IgD-negative memory B cell (primary cell): ENCODE measurements at regions not wholly inside any gene's neighbourhood (a gene's known extent, or its start where the extent isn't known, plus 50 kb on each side); places are given as distances from the start of the nearest gene placed in this dataset.

ENCODE experiments used
- H3K27ac Mint-ChIP-seq, 3 donors: one replicate each; pipeline ENCODE4 v1.8.0; 2020 to 2022; ENCODE audit warnings: mild to moderate bottlenecking in 3 of 3, mixed read lengths in 3 of 3, moderate library complexity in 1 of 3
- H3K27me3 Mint-ChIP-seq: one replicate; pipeline ENCODE4 v1.8.0; 2021; ENCODE audit warnings: mixed read lengths
- H3K36me3 Mint-ChIP-seq: one replicate; pipeline ENCODE4 v1.8.0; 2020; ENCODE audit warnings: mild to moderate bottlenecking, mixed read lengths
- H3K4me1 Mint-ChIP-seq, 3 donors: one replicate each; pipeline ENCODE4 v1.8.0; 2020 to 2022; ENCODE audit warnings: mixed read lengths in 3 of 3, mild to moderate bottlenecking in 1 of 3
- H3K4me3 Mint-ChIP-seq, 4 donors: one replicate each; pipeline ENCODE4 v1.8.0; 2020 to 2022; ENCODE audit warnings: mild to moderate bottlenecking in 4 of 4, mixed read lengths in 4 of 4, moderate library complexity in 3 of 4
- H3K9me3 Mint-ChIP-seq, 3 donors: one replicate each; pipeline ENCODE4 v1.8.0; 2020 to 2021; ENCODE audit warnings: mixed read lengths in 3 of 3, mild to moderate bottlenecking in 1 of 3

GRCh38 chr12:25058012-25058411 lies 109.1 kb upstream of the BCAT1 start:
- Mint-ChIP-seq H3K4me3 (peak overlapping the region; percentile 28 to 95 (median 92)), H3K9me3 (no peaks in the 10 kb centered on the region), H3K4me1 (peaks cover 54 to 63% (median 55%) of the 10 kb centered on the region in 3 donors), H3K27ac (peak overlapping the region in 2 of 3 donors; percentile 34 to 45), H3K36me3 (peaks cover 6% of the 10 kb centered on the region), H3K27me3 (no peaks in the 10 kb centered on the region)

GRCh38 chr12:25056486-25057130 lies 107.7 kb upstream of the BCAT1 start:
- Mint-ChIP-seq H3K27me3 (no peaks in the 10 kb centered on the region), H3K4me3 (peak overlapping the region; percentile 84 to 96 (median 94)), H3K4me1 (peaks cover 44 to 52% (median 44%) of the 10 kb centered on the region in 3 donors), H3K9me3 (no peaks in the 10 kb centered on the region), H3K27ac (peak overlapping the region in 2 of 3 donors; percentile 53 to 74), H3K36me3 (peaks cover 3% of the 10 kb centered on the region)

GRCh38 chr12:25056011-25056410 lies 107.1 kb upstream of the BCAT1 start:
- H3K27me3 Mint-ChIP-seq: no peaks in the 10 kb centered on the region
- H3K9me3 Mint-ChIP-seq: no peaks in the 10 kb centered on the region
- H3K4me1 Mint-ChIP-seq: peaks cover 47 to 54% (median 48%) of the 10 kb centered on the region in 3 donors

GRCh38 chr12:25054783-25055144 lies 105.9 kb upstream of the BCAT1 start:
- peaks cover 42 to 50% (median 46%) of the 10 kb centered on the region in 3 donors for H3K4me1 Mint-ChIP-seq

More at GRCh38 chr12:25056011-25056410, 107.1 kb upstream of the BCAT1 start:
- Mint-ChIP-seq H3K4me3 (peak overlapping the region; percentile 84 to 96 (median 94)), H3K36me3 (peaks cover 3% of the 10 kb centered on the region), H3K27ac (peak overlapping the region; percentile 15 to 55 (median 53))

DNA sequence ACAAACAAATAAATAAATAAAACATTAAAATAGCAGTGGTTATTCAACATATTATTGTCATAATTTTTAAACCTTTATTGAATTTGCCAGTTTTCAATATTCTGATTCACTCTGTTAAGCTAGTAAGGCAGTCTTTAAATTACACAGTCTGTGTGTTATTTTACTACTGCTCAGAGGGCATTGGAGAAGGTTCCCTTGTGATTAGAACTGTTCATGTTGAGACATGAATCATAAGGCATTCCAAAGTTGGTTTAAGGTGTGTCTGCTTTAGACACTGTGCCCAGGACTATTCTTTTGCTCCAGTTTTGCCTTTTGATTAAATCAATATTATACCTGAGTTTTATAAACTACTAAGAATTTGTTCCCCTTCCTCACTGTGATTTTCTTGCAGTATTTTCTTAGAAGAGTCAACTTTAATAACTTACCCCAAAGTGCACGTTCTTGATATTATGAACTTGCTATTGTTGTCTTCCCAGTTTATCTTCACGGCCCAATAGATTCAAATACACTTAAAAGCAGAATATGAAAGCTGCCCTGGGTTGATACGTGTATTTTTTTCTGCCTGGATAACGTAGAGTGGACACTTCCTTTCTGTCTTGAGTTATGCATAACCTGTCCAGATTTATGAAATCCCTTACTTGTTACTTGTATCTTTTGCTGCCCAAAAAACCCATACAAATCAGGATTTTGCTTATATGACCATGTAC lies 105.3 kb upstream of the BCAT1 start:
- Mint-ChIP-seq H3K27ac (peak overlapping the region; percentile 69 to 74 (median 71)), H3K4me1 (peaks cover 42 to 50% (median 45%) of the 10 kb centered on the region in 3 donors), H3K27me3 (peaks cover 1% of the 10 kb centered on the region), H3K36me3 (peaks cover 3% of the 10 kb centered on the region), H3K4me3 (peak overlapping the region; percentile 84 to 96 (median 94)), H3K9me3 (no peaks in the 10 kb centered on the region)

More at GRCh38 chr12:25054783-25055144, 105.9 kb upstream of the BCAT1 start:
- H3K36me3 Mint-ChIP-seq: peaks cover 3% of the 10 kb centered on the region
- no peaks in the 10 kb centered on the region for H3K9me3 Mint-ChIP-seq
- peak overlapping the region; percentile 17 to 74 (median 69) for H3K27ac Mint-ChIP-seq
- H3K4me3 Mint-ChIP-seq: peak overlapping the region; percentile 84 to 96 (median 94)
- peaks cover 1% of the 10 kb centered on the region for H3K27me3 Mint-ChIP-seq

GRCh38 chr12:25052914-25053211 lies 104.0 kb upstream of the BCAT1 start:
- H3K4me3 Mint-ChIP-seq: peak overlapping the region; percentile 96 to 100 (median 99)
- peaks cover 31 to 43% (median 36%) of the 10 kb centered on the region in 3 donors for H3K4me1 Mint-ChIP-seq
- H3K27ac Mint-ChIP-seq: peak overlapping the region; percentile 94 to 99 (median 96)
- peaks cover 1% of the 10 kb centered on the region for H3K27me3 Mint-ChIP-seq
- H3K36me3 Mint-ChIP-seq: peaks cover 3% of the 10 kb centered on the region
- H3K9me3 Mint-ChIP-seq: no peaks in the 10 kb centered on the region

- Mint-ChIP-seq H3K27ac (peak overlapping the region; percentile 94 to 99 (median 96)), H3K4me3 (peak overlapping the region; percentile 96 to 100 (median 99)), H3K4me1 (peaks cover 26 to 39% (median 31%) of the 10 kb centered on the region in 3 donors), H3K27me3 (peaks cover 1% of the 10 kb centered on the region), H3K36me3 (peaks cover 3% of the 10 kb centered on the region), H3K9me3 (peaks cover 0 to 2% (median 0%) of the 10 kb centered on the region in 3 donors)
These were observed 103.5 kb upstream of the BCAT1 start for GRCh38 chr12:25052196-25052913.

- H3K36me3 Mint-ChIP-seq: peaks cover 3% of the 10 kb centered on the region
- peaks cover 0 to 4% (median 2%) of the 10 kb centered on the region in 3 donors for H3K9me3 Mint-ChIP-seq
- H3K27ac Mint-ChIP-seq: peak overlapping the region; percentile 94 to 99 (median 96)
- H3K27me3 Mint-ChIP-seq: peaks cover 1% of the 10 kb centered on the region
- H3K4me3 Mint-ChIP-seq: peak overlapping the region; percentile 96 to 100 (median 99)
- peaks cover 22 to 35% (median 27%) of the 10 kb centered on the region in 3 donors for H3K4me1 Mint-ChIP-seq
These were observed 102.8 kb upstream of the BCAT1 start for GRCh38 chr12:25051656-25052195.

- Mint-ChIP-seq H3K4me1 (peaks cover 20 to 30% (median 22%) of the 10 kb centered on the region in 3 donors), H3K9me3 (peaks cover 0 to 6% (median 2%) of the 10 kb centered on the region in 3 donors), H3K36me3 (peaks cover 3% of the 10 kb centered on the region), H3K4me3 (peak overlapping the region; percentile 96 to 100 (median 99)), H3K27ac (peak overlapping the region; percentile 94 to 99 (median 96)), H3K27me3 (peaks cover 1% of the 10 kb centered on the region)
These were observed 102.3 kb upstream of the BCAT1 start for GRCh38 chr12:25051171-25051570.

- Mint-ChIP-seq H3K9me3 (peaks cover 0 to 6% (median 2%) of the 10 kb centered on the region in 3 donors), H3K4me3 (no peak overlapping the region), H3K36me3 (peaks cover 3% of the 10 kb centered on the region), H3K4me1 (peaks cover 13 to 25% (median 19%) of the 10 kb centered on the region in 3 donors), H3K27me3 (peaks cover under 1% of the 10 kb centered on the region), H3K27ac (no peak overlapping the region)
These were observed 97.0 kb upstream of the BCAT1 start for GRCh38 chr12:25045869-25046268.

- H3K4me1 Mint-ChIP-seq: peaks cover 16 to 33% (median 19%) of the 10 kb centered on the region in 3 donors
These were observed 92.3 kb upstream of the BCAT1 start for GRCh38 chr12:25041006-25041741.

DNA sequence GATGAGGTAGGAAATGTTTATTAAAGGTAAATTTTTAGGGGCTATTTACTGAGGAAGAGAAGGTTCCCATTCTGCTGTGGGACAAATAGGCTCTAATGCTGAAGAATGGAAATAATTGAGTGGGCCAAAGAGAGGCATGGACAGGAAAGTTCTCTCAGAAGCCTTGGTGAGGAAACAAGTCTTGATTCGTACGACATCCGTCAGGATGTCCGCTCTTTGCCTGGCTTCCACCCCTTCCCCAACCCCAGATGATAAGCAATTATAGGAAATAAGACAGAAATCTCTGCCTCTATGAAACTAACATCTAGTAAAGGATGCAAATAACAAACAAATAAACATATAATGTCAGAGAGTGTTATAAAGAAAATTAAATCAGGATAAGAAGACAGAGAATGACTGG lies 91.7 kb upstream of the BCAT1 start:
- H3K9me3 Mint-ChIP-seq: no peaks in the 10 kb centered on the region
- peak overlapping the region in 2 of 3 donors; percentile 52 to 93 for H3K27ac Mint-ChIP-seq
- H3K4me3 Mint-ChIP-seq: peak overlapping the region in 2 of 4 donors; percentile 5 to 77
- no peaks in the 10 kb centered on the region for H3K27me3 Mint-ChIP-seq
- peaks cover 16 to 33% (median 19%) of the 10 kb centered on the region in 3 donors for H3K4me1 Mint-ChIP-seq
- H3K36me3 Mint-ChIP-seq: peaks cover 3% of the 10 kb centered on the region

More at GRCh38 chr12:25041006-25041741, 92.3 kb upstream of the BCAT1 start:
- H3K9me3 Mint-ChIP-seq: no peaks in the 10 kb centered on the region
- peaks cover 3% of the 10 kb centered on the region for H3K36me3 Mint-ChIP-seq
- H3K27me3 Mint-ChIP-seq: no peaks in the 10 kb centered on the region
- peak overlapping the region in 3 of 4 donors; percentile 41 to 82 (median 64) for H3K4me3 Mint-ChIP-seq
- H3K27ac Mint-ChIP-seq: peak overlapping the region in 2 of 3 donors; percentile 52 to 93

DNA sequence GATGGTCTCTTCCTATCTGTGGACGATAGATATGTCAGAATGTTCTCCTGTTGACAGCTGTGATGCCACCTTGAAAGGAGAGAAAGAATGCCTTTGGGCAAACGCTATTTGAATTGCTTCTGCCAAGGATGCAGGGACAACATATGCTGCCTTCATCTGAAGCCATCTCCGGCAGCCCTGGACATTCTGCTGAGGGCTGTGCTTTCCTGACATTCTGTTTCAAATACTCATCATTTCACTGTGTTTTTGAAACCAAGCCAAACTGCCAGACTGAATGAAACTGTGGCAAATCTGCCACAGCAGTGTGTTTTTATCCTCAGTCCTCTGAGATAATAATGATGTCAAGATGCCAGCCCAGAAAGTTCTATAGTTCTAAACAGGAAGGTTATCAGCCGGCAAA lies 85.8 kb upstream of the BCAT1 start:
- H3K4me3 Mint-ChIP-seq: no peak overlapping the region
- H3K9me3 Mint-ChIP-seq: no peaks in the 10 kb centered on the region
- H3K27me3 Mint-ChIP-seq: no peaks in the 10 kb centered on the region
- H3K27ac Mint-ChIP-seq: no peak overlapping the region
- no peaks in the 10 kb centered on the region for H3K36me3 Mint-ChIP-seq
- H3K4me1 Mint-ChIP-seq: peaks cover 1 to 7% (median 4%) of the 10 kb centered on the region in 3 donors

- H3K27me3 Mint-ChIP-seq: no peaks in the 10 kb centered on the region
- no peak overlapping the region for H3K27ac Mint-ChIP-seq
- no peak overlapping the region for H3K4me3 Mint-ChIP-seq
- peaks cover 9 to 14% (median 12%) of the 10 kb centered on the region in 3 donors for H3K4me1 Mint-ChIP-seq
- no peaks in the 10 kb centered on the region for H3K36me3 Mint-ChIP-seq
- no peaks in the 10 kb centered on the region for H3K9me3 Mint-ChIP-seq
These were observed 77.1 kb upstream of the BCAT1 start for GRCh38 chr12:25025951-25026490.
